ENCODE measurements at regions not wholly inside any gene's neighbourhood (a gene's known extent, or its start where the extent isn't known, plus 50 kb on each side); places are given as distances from the start of the nearest gene placed in this dataset.
A peak's percentile ranks its signal among the peaks of the same experiment; 100 is the strongest.

GRCh38 chr13:42412812-42413483 is 141.0 kb downstream of the AKAP11 start (continued):
- TF ChIP-seq ATF2 (IDR thresholded peaks at IDR 0.05; ENCODE audit: low read length) (peak; percentile 94), E2F8 (IDR thresholded peaks at IDR 0.05; ENCODE audit: low read depth, partially characterized antibody) (no peak), ASH2L (IDR thresholded peaks at IDR 0.05; ENCODE audit: borderline replicate concordance, low read depth) (no peak), HDGF (IDR thresholded peaks at IDR 0.05) (no peak), CHD4 (IDR thresholded peaks at IDR 0.05) (no peak), HDAC2 (IDR thresholded peaks at IDR 0.05) (no peak), IKZF2 (IDR thresholded peaks at IDR 0.05) (peak; percentile 62 to 78), YY1 (IDR thresholded peaks at IDR 0.05; ENCODE audit: low read depth, low read length) (0 out of 2 replicates have a peak, but pooled peaks have one; percentile 30), GABPA (IDR thresholded peaks at IDR 0.05; ENCODE audit: low read depth) (peak; percentile 64; the same call in 1 of the 2 replicates), NFYB (IDR thresholded peaks at IDR 0.05; ENCODE audit: insufficient read depth, low read depth, low read length) (no peak), TAF1 (IDR thresholded peaks at IDR 0.05; ENCODE audit: borderline replicate concordance, low read depth, low read length) (peak; percentile 34; the same call in 1 of the 2 replicates), ETV6 (conservative IDR thresholded peaks at IDR 0.05 in 1 of 2, IDR thresholded peaks at IDR 0.05 in 1 of 2; ENCODE audit: borderline replicate concordance in 1 of 2, low read depth in 1 of 2) (peak in 1 of 2 experiments; percentile 69; a peak in 1 of 4 replicates), SIX5 (IDR thresholded peaks at IDR 0.05; ENCODE audit: low read depth, low read length, severe bottlenecking) (no peak), HCFC1 (IDR thresholded peaks at IDR 0.05; ENCODE audit: low read length) (no peak), SREBF2 (IDR thresholded peaks at IDR 0.05; ENCODE audit: low read length) (no peak), PBX3 (IDR thresholded peaks at IDR 0.05; ENCODE audit: insufficient replicate concordance, low read depth, low read length) (no peak)
- TF ChIP-seq, protein P1, sequence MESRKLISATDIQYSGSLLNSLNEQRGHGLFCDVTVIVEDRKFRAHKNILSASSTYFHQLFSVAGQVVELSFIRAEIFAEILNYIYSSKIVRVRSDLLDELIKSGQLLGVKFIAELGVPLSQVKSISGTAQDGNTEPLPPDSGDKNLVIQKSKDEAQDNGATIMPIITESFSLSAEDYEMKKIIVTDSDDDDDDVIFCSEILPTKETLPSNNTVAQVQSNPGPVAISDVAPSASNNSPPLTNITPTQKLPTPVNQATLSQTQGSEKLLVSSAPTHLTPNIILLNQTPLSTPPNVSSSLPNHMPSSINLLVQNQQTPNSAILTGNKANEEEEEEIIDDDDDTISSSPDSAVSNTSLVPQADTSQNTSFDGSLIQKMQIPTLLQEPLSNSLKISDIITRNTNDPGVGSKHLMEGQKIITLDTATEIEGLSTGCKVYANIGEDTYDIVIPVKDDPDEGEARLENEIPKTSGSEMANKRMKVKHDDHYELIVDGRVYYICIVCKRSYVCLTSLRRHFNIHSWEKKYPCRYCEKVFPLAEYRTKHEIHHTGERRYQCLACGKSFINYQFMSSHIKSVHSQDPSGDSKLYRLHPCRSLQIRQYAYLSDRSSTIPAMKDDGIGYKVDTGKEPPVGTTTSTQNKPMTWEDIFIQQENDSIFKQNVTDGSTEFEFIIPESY (IDR thresholded peaks at IDR 0.05), result no peak
- TF ChIP-seq, protein P2, sequence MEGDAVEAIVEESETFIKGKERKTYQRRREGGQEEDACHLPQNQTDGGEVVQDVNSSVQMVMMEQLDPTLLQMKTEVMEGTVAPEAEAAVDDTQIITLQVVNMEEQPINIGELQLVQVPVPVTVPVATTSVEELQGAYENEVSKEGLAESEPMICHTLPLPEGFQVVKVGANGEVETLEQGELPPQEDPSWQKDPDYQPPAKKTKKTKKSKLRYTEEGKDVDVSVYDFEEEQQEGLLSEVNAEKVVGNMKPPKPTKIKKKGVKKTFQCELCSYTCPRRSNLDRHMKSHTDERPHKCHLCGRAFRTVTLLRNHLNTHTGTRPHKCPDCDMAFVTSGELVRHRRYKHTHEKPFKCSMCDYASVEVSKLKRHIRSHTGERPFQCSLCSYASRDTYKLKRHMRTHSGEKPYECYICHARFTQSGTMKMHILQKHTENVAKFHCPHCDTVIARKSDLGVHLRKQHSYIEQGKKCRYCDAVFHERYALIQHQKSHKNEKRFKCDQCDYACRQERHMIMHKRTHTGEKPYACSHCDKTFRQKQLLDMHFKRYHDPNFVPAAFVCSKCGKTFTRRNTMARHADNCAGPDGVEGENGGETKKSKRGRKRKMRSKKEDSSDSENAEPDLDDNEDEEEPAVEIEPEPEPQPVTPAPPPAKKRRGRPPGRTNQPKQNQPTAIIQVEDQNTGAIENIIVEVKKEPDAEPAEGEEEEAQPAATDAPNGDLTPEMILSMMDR (IDR thresholded peaks at IDR 0.05 in 2 of 3, conservative IDR thresholded peaks at IDR 0.05 in 1 of 3; ENCODE audit: control insufficient read depth in 2 of 3, extremely low read depth in 1 of 3, insufficient read depth in 1 of 3, low read depth in 3 of 3, low read length in 3 of 3), result no peak
